MM.1S (cell line): ENCODE measurements at regions not wholly inside any gene's neighbourhood (a gene's known extent, or its start where the extent isn't known, plus 50 kb on each side); places are given as distances from the start of the nearest gene placed in this dataset.

Source experiments
- DNase-seq: peaks from one replicate; pipeline ENCODE4 v3.0.0-alpha.2; 2015
- H2AFZ ChIP-seq: fragments of 300-600 bp; sonication (generic); 2 replicates; pipeline ENCODE4 v1.6.0; 2016; ENCODE audit warnings: antibody characterized with exemption, low read length
- H3F3A ChIP-seq: fragments of 300-600 bp; sonication (generic); 2 replicates; pipeline ENCODE4 v1.6.1; 2016; ENCODE audit warnings: mild to moderate bottlenecking, antibody characterized with exemption, low read length, moderate library complexity, mixed read lengths; ENCODE audit not compliant: insufficient read depth
- H3K27ac ChIP-seq: fragments of 300-600 bp; sonication (generic); 2 replicates; pipeline ENCODE4 v1.5.1; 2016; ENCODE audit warnings: mild to moderate bottlenecking, low read length
- H3K27me3 ChIP-seq: fragments of 300-600 bp; sonication (generic); replicated peaks from 2 replicates; pipeline ENCODE4 v1.6.0; 2016; ENCODE audit warnings: low read length; ENCODE audit not compliant: insufficient read depth
- H3K36me3 ChIP-seq: fragments of 300-600 bp; sonication (generic); replicated peaks from 2 replicates; pipeline ENCODE4 v1.6.1; 2016; ENCODE audit warnings: mild to moderate bottlenecking, low read length, mixed read lengths; ENCODE audit not compliant: insufficient read depth
- H3K4me1 ChIP-seq: fragments of 300-600 bp; sonication (generic); 2 replicates; pipeline ENCODE4 v1.6.1; 2016; ENCODE audit warnings: low read length, mixed read lengths
- H3K4me2 ChIP-seq: fragments of 300-600 bp; sonication (generic); 2 replicates; pipeline ENCODE4 v1.6.0; 2016; ENCODE audit warnings: low read depth, low read length
- H3K4me3 ChIP-seq: fragments of 300-600 bp; sonication (generic); 2 replicates; pipeline ENCODE4 v1.5.1; 2016; ENCODE audit warnings: low read length, mixed read lengths
- H3K79me2 ChIP-seq: fragments of 300-600 bp; sonication (generic); 2 replicates; pipeline ENCODE4 v1.6.1; 2016; ENCODE audit warnings: mixed run types, low read length, mixed read lengths
- H3K9ac ChIP-seq: fragments of 300-600 bp; sonication (generic); 2 replicates; pipeline ENCODE4 v1.6.1; 2016; ENCODE audit warnings: low read length, mixed read lengths
- H3K9me2 ChIP-seq: fragments of 300-600 bp; sonication (generic); replicated peaks from 2 replicates; pipeline ENCODE4 v1.6.1; 2016; ENCODE audit warnings: mild to moderate bottlenecking, low read length, mixed read lengths; ENCODE audit not compliant: insufficient read depth
- H3K9me3 ChIP-seq: fragments of 300-600 bp; sonication (generic); replicated peaks from 2 replicates; pipeline ENCODE4 v1.6.1; 2016; ENCODE audit warnings: mild to moderate bottlenecking, low read length, mixed read lengths; ENCODE audit not compliant: insufficient read depth
- H4K20me1 ChIP-seq: fragments of 300-600 bp; sonication (generic); 2 replicates; pipeline ENCODE4 v1.6.1; 2016; ENCODE audit warnings: mild to moderate bottlenecking, low read length, moderate library complexity, mixed read lengths; ENCODE audit not compliant: insufficient read depth
- EZH2 ChIP-seq: fragments of 300-600 bp; sonication (generic); optimal IDR thresholded peaks from 2 replicates; pipeline ENCODE3; 2017; ENCODE audit warnings: low read depth, mild to moderate bottlenecking, antibody characterized with exemption, low read length, mixed read lengths
- EZH2phosphoT487 ChIP-seq: fragments of 300-600 bp; sonication (generic); IDR thresholded peaks from 2 replicates; pipeline ENCODE4 v1.6.1; 2018; ENCODE audit warnings: antibody characterized with exemption, low read length
- TF ChIP-seq, protein P1 (sequence below): fragments of 300-600 bp; sonication (generic); IDR thresholded peaks from 2 replicates; pipeline ENCODE4 v1.5.1; 2016; ENCODE audit warnings: antibody characterized with exemption, low read length, mixed read lengths

- TF ChIP-seq, protein P1, sequence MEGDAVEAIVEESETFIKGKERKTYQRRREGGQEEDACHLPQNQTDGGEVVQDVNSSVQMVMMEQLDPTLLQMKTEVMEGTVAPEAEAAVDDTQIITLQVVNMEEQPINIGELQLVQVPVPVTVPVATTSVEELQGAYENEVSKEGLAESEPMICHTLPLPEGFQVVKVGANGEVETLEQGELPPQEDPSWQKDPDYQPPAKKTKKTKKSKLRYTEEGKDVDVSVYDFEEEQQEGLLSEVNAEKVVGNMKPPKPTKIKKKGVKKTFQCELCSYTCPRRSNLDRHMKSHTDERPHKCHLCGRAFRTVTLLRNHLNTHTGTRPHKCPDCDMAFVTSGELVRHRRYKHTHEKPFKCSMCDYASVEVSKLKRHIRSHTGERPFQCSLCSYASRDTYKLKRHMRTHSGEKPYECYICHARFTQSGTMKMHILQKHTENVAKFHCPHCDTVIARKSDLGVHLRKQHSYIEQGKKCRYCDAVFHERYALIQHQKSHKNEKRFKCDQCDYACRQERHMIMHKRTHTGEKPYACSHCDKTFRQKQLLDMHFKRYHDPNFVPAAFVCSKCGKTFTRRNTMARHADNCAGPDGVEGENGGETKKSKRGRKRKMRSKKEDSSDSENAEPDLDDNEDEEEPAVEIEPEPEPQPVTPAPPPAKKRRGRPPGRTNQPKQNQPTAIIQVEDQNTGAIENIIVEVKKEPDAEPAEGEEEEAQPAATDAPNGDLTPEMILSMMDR: no peak
- TF ChIP-seq EZH2phosphoT487 (no peak), EZH2 (no peak)
- Histone ChIP-seq H3F3A (no peaks in the 10 kb centered on the region), H3K36me3 (no peaks in the 10 kb centered on the region), H3K9me3 (no peaks in the 10 kb centered on the region), H3K4me2 (no peak overlapping the region), H3K9me2 (no peaks in the 10 kb centered on the region), H4K20me1 (no peaks in the 10 kb centered on the region), H3K4me1 (no peaks in the 10 kb centered on the region), H3K27me3 (no peaks in the 10 kb centered on the region), H3K4me3 (no peak overlapping the region), H3K79me2 (no peaks in the 10 kb centered on the region), H2AFZ (no peak overlapping the region), H3K9ac (no peak overlapping the region), H3K27ac (no peak overlapping the region)
- no peak for DNase-seq
These were observed 110.7 kb upstream of the ZRANB2 start for GRCh38 chr1:71191520-71191919.

GRCh38 chr1:71190843-71191242 lies 110.0 kb upstream of the ZRANB2 start:
- Histone ChIP-seq H3K27me3 (no peaks in the 10 kb centered on the region), H3F3A (no peaks in the 10 kb centered on the region), H3K9ac (no peak overlapping the region), H3K4me1 (no peaks in the 10 kb centered on the region), H2AFZ (no peak overlapping the region), H3K79me2 (no peaks in the 10 kb centered on the region), H3K4me2 (no peak overlapping the region), H3K27ac (no peak overlapping the region), H3K36me3 (no peaks in the 10 kb centered on the region), H4K20me1 (no peaks in the 10 kb centered on the region), H3K9me3 (no peaks in the 10 kb centered on the region), H3K9me2 (no peaks in the 10 kb centered on the region), H3K4me3 (no peak overlapping the region)
- no peak for DNase-seq
- TF ChIP-seq, protein P1: no peak
- no peak for TF ChIP-seq EZH2phosphoT487
- TF ChIP-seq EZH2: no peak

- Histone ChIP-seq H3K36me3 (no peaks in the 10 kb centered on the region), H3K27ac (no peak overlapping the region), H3K9ac (no peak overlapping the region), H3K79me2 (no peaks in the 10 kb centered on the region), H4K20me1 (no peaks in the 10 kb centered on the region), H3K4me3 (no peak overlapping the region), H3F3A (no peaks in the 10 kb centered on the region), H3K9me2 (no peaks in the 10 kb centered on the region), H3K9me3 (no peaks in the 10 kb centered on the region), H3K27me3 (no peaks in the 10 kb centered on the region), H3K4me2 (no peak overlapping the region), H2AFZ (no peak overlapping the region), H3K4me1 (no peaks in the 10 kb centered on the region)
- no peak for DNase-seq
- TF ChIP-seq EZH2 (no peak), EZH2phosphoT487 (no peak)
- TF ChIP-seq, protein P1: no peak
These were observed 103.6 kb upstream of the ZRANB2 start for GRCh38 chr1:71184410-71184809.
